ENCODE measurements at regions not wholly inside any gene's neighbourhood (a gene's known extent, or its start where the extent isn't known, plus 50 kb on each side); places are given as distances from the start of the nearest gene placed in this dataset.

DNA sequence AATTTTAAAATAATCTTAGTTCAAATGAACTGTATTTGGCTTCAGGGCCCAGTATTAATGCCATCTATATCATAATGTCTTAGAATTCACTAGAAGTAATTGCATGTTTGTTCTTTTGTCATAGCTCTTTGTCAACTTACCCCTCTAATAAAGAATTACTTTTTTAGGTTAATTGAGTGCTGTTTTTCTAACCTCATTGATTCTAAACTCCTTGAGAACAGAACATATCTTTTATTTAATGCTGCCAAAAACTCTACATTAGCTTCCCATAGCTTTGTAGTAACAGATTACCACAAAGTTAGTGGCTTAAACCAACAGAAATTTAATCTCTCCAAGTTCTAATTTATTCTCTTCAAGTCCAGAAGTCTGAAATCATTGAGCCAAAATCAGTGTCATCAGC is 242.4 kb downstream of the LURAP1L start:
- Mint-ChIP-seq H3K4me1 (no peaks in the 10 kb centered on the region), H3K27ac (no peak overlapping the region), H3K9me3 (peaks cover 0 to 37% (median 8%) of the 10 kb centered on the region in 5 donors), H3K4me3 (no peak overlapping the region), H3K36me3 (no peaks in the 10 kb centered on the region), H3K27me3 (no peaks in the 10 kb centered on the region)
- POLR2A ChIA-PET: no interaction called here
- no peaks in the 10 kb centered on the region for H3K36me3 ChIP-seq (ENCODE audit: insufficient read depth, low read length)
- no peaks in the 10 kb centered on the region for H3K9me3 ChIP-seq (ENCODE audit: low read length)
- H3K27ac ChIP-seq (ENCODE audit: low read depth, low read length): no peak overlapping the region
- CTCF ChIA-PET: no interaction called here
- no peaks in the 10 kb centered on the region for H3K27me3 ChIP-seq (ENCODE audit: insufficient read depth, low read length, poor library complexity, severe bottlenecking)
- no peak for DNase-seq
- no peak overlapping the region for H3K4me3 ChIP-seq (ENCODE audit: low read length)
- no peaks in the 10 kb centered on the region for H3K4me1 ChIP-seq (ENCODE audit: insufficient read depth, low read length)

DNA sequence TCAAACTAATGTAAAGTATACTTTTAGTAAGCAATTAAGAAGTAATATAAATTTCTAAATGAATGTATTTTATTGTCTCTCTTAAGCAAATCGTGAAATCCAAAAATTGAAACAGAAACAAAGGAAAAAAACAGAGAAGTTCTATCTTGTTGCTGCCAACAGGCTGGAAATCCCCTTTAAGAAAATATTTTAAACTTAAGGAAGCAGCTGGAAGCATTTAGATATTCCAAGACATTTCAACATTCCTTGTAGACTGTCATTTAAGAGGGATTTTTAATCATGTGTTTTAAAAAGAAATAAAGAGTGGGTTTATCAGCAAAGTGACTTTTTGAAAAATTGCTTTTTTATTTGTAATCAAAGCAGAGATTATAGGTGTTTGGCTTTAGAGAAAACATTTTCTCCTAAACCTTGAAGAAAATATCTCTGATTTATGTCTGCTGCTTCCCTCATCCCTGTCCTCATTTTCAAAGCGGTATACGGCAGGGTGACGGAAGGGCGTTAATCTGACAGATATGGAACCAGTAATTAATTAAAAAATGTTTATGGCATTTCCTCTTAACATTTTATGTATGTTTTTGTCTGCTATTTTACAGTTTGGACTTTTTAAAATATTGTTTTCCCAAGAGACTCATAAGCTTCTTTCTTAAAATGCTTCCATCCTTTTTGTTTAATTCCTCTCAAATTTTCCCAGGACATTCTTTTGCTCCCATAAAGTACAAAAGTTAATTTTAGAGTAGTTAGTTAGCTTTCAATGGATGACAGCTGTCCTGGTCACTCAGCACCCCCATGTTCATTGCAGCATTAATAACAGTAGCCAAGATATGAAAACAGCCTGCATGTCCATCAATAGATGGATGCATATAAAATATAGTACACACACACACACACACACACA is 245.6 kb downstream of the LURAP1L start:
- Histone ChIP-seq H3K27me3 (ENCODE audit: insufficient read depth, low read length, poor library complexity, severe bottlenecking) (no peaks in the 10 kb centered on the region), H3K4me3 (ENCODE audit: low read length) (no peak overlapping the region), H3K9me3 (ENCODE audit: low read length) (no peaks in the 10 kb centered on the region), H3K27ac (ENCODE audit: low read depth, low read length) (no peak overlapping the region), H3K36me3 (ENCODE audit: insufficient read depth, low read length) (no peaks in the 10 kb centered on the region), H3K4me1 (ENCODE audit: insufficient read depth, low read length) (no peaks in the 10 kb centered on the region)
- CTCF ChIA-PET: interaction anchor here (0.7 kb wide), 1 partner anchor 1463 kb away, joined by 3 read pairs; no protein-coding TSS in a partner anchor
- Mint-ChIP-seq H3K4me3 (no peak overlapping the region), H3K36me3 (no peaks in the 10 kb centered on the region), H3K4me1 (no peaks in the 10 kb centered on the region), H3K27ac (no peak overlapping the region), H3K27me3 (no peaks in the 10 kb centered on the region), H3K9me3 (peaks cover 7 to 28% (median 14%) of the 10 kb centered on the region in 5 donors)
- POLR2A ChIA-PET: no interaction called here
- DNase-seq: no peak

DNA sequence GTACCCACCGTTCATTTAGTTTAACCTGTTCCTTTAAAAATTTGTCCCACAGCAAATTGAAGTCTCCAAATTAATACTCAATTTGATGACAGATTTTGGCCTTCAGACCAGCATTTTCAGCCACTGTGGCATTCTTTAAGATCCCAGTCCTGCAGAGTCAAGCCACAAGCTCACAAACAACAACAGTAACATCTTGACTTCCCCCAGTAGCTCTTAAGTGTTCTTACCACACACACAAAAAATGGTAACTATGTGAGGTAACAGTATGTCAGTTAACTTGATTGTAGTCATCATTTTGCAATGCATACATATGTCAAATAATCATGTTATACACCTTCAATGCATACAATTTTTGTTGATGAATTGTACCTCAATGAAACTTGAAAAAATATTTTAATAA is 247.9 kb downstream of the LURAP1L start:
- Histone ChIP-seq H3K4me3 (ENCODE audit: low read length) (no peak overlapping the region), H3K27me3 (ENCODE audit: insufficient read depth, low read length, poor library complexity, severe bottlenecking) (no peaks in the 10 kb centered on the region), H3K27ac (ENCODE audit: low read depth, low read length) (no peak overlapping the region), H3K9me3 (ENCODE audit: low read length) (no peaks in the 10 kb centered on the region), H3K36me3 (ENCODE audit: insufficient read depth, low read length) (no peaks in the 10 kb centered on the region), H3K4me1 (ENCODE audit: insufficient read depth, low read length) (no peaks in the 10 kb centered on the region)
- H3K4me1 Mint-ChIP-seq: no peaks in the 10 kb centered on the region
- no peak for DNase-seq
- CTCF ChIA-PET: no interaction called here
- H3K4me3 Mint-ChIP-seq: no peak overlapping the region
- H3K36me3 Mint-ChIP-seq: no peaks in the 10 kb centered on the region
- no peaks in the 10 kb centered on the region for H3K27me3 Mint-ChIP-seq
- POLR2A ChIA-PET: no interaction called here
- H3K9me3 Mint-ChIP-seq: peaks cover 9 to 24% (median 18%) of the 10 kb centered on the region in 5 donors
- no peak overlapping the region for H3K27ac Mint-ChIP-seq

DNA sequence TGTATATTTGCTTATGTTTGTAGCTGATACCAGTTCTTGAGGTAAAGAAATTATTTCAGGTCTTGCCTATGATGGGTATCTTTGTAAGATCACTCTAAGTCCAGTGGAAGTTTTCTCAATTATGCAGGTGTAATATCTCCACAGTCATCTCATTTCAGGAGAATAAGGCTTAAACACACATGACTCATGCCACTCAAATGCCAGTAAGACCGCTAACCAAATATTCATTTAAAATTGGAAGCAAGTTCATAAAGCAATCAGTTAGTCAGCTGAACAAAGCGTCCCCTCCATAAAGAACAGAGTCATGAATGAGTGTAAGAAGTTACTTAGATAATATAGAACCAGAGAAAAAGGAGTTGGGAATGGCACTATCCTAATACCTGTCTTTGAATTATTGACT is 248.7 kb downstream of the LURAP1L start:
- no peaks in the 10 kb centered on the region for H3K36me3 Mint-ChIP-seq
- POLR2A ChIA-PET: no interaction called here
- CTCF ChIA-PET: no interaction called here
- Histone ChIP-seq H3K9me3 (ENCODE audit: low read length) (no peaks in the 10 kb centered on the region), H3K36me3 (ENCODE audit: insufficient read depth, low read length) (no peaks in the 10 kb centered on the region), H3K4me3 (ENCODE audit: low read length) (no peak overlapping the region), H3K4me1 (ENCODE audit: insufficient read depth, low read length) (no peaks in the 10 kb centered on the region), H3K27ac (ENCODE audit: low read depth, low read length) (no peak overlapping the region), H3K27me3 (ENCODE audit: insufficient read depth, low read length, poor library complexity, severe bottlenecking) (no peaks in the 10 kb centered on the region)
- H3K4me3 Mint-ChIP-seq: no peak overlapping the region
- H3K9me3 Mint-ChIP-seq: peaks cover 9 to 21% (median 17%) of the 10 kb centered on the region in 5 donors
- H3K27me3 Mint-ChIP-seq: no peaks in the 10 kb centered on the region
- no peaks in the 10 kb centered on the region for H3K4me1 Mint-ChIP-seq
- no peak for DNase-seq
- no peak overlapping the region for H3K27ac Mint-ChIP-seq

DNA sequence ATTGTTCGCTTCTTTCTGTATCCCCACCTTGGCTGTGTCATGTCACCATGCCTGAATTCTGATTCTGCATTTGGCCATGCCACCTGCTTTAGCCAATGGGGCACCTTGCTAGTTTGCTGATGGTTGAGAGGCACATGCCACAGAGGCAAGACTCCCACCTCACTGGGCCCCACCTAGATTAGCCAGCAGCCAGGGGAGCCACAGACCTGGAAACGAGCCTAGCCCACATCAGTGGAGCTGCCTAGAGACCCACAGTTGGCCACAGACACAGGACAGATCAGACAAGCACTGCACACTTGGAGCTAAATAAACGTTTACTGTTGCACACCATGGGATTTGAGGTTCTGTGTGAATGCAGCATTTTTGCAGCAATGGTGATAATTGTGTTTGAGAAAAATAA is 252.1 kb downstream of the LURAP1L start:
- CTCF ChIA-PET: no interaction called here
- H3K27me3 Mint-ChIP-seq: no peaks in the 10 kb centered on the region

DNA sequence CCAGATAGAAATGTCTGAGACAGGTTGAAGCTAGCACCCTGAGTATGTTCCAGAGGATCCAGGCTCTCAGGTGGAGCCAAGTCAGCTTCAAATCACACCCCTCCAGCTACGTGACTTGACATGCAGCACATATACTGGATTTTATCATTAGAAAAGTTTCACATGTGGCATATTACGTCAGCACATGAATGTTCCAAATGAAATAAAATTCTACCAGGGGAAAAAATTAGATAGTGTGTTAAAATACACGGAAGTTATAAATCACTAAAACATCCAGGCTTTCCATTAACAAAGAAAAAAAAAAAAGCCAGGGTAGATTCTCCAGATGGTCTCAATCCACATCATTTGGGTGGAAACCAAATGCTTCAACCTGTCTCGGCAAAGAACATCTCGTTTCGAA is 251.6 kb downstream of the MPDZ start:
- no peak overlapping the region for H3K4me3 Mint-ChIP-seq
- Histone ChIP-seq H3K27me3 (ENCODE audit: insufficient read depth, low read length, poor library complexity, severe bottlenecking) (no peaks in the 10 kb centered on the region), H3K36me3 (ENCODE audit: insufficient read depth, low read length) (no peaks in the 10 kb centered on the region), H3K27ac (ENCODE audit: low read depth, low read length) (no peak overlapping the region), H3K4me1 (ENCODE audit: insufficient read depth, low read length) (no peaks in the 10 kb centered on the region), H3K4me3 (ENCODE audit: low read length) (no peak overlapping the region), H3K9me3 (ENCODE audit: low read length) (no peaks in the 10 kb centered on the region)
- no peak overlapping the region for H3K27ac Mint-ChIP-seq
- ChIA-PET CTCF (no interaction called here), POLR2A (no interaction called here)
- no peak for DNase-seq
- H3K27me3 Mint-ChIP-seq: no peaks in the 10 kb centered on the region
- H3K36me3 Mint-ChIP-seq: no peaks in the 10 kb centered on the region
- no peaks in the 10 kb centered on the region for H3K4me1 Mint-ChIP-seq
- H3K9me3 Mint-ChIP-seq: peaks cover 9 to 29% (median 21%) of the 10 kb centered on the region in 5 donors

More for the DNA sequence above, 252.1 kb downstream of the LURAP1L start:
- Histone ChIP-seq H3K27me3 (ENCODE audit: insufficient read depth, low read length, poor library complexity, severe bottlenecking) (no peaks in the 10 kb centered on the region), H3K36me3 (ENCODE audit: insufficient read depth, low read length) (no peaks in the 10 kb centered on the region), H3K4me1 (ENCODE audit: insufficient read depth, low read length) (no peaks in the 10 kb centered on the region), H3K9me3 (ENCODE audit: low read length) (no peaks in the 10 kb centered on the region), H3K27ac (ENCODE audit: low read depth, low read length) (no peak overlapping the region), H3K4me3 (ENCODE audit: low read length) (no peak overlapping the region)
- peaks cover 17 to 29% (median 22%) of the 10 kb centered on the region in 5 donors for H3K9me3 Mint-ChIP-seq
- H3K4me1 Mint-ChIP-seq: no peaks in the 10 kb centered on the region
- no peak overlapping the region for H3K27ac Mint-ChIP-seq
- POLR2A ChIA-PET: no interaction called here
- H3K4me3 Mint-ChIP-seq: no peak overlapping the region
- H3K36me3 Mint-ChIP-seq: no peaks in the 10 kb centered on the region
- no peak for DNase-seq

DNA sequence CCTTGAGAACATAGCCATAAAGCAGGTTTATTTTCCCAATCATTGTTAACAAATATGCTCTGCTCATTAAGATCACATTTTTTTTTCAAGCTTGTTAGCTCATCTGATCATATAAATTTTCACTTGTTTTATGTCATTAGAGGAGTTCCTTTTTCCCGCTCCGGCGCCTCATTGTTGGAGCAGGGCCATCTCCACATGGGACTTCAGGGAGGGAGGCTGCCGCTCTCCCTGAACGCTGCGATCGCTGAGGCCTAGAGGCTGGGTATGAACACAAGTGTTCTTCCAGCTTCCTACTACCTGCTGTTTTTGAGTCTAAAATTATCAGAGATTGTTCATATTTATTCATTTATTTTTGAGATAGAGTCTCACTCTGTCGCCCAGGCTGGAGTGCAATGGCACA is 246.9 kb downstream of the MPDZ start:
- H3K4me1 ChIP-seq (ENCODE audit: insufficient read depth, low read length): no peaks in the 10 kb centered on the region

DNA sequence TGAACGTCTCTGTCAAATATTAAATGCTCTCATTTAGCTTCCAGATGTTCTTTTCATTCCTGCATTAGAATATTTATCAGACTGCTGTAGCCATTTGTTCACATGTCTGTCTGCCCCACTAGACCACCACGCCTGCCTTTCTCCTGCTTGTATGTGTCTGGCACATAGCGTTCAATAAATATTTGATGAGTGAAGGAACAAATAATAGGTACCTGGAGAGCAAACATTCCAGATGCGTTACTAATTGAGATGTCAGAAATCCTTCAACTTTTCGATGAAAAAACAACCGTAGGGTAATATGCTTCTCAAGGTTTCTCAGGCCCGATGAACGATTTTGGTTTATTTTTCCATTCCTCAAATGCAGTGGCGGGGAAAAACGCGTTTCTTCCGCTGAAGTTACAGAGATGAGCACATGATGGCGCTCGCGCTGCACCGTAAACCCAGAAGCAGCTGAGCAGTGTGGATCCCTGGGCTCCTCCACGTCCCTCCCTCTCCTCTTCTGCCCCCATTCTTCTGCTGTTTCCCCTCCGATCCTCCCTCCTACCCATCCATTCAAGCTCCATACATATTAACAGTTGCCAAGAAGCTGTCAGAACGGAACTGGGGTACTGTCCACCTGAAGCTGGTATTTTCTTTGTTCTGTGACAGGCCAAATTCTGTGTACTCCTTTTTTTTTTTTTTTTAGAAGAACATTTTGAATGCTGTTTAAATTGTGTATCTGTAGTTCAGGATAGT is 245.4 kb downstream of the MPDZ start:
- CTCF ChIA-PET: no interaction called here
- H3K4me3 ChIP-seq (ENCODE audit: low read length): no peak overlapping the region
- POLR2A ChIA-PET: interaction anchor here (0.6 kb wide), 1 partner anchor 1199 kb away, joined by 7 read pairs; no protein-coding TSS in a partner anchor
- Mint-ChIP-seq H3K27ac (peak overlapping the region in 1 of 8 donors; percentile 3), H3K9me3 (peaks cover 2 to 36% (median 15%) of the 10 kb centered on the region in 5 donors), H3K4me1 (no peaks in the 10 kb centered on the region), H3K27me3 (no peaks in the 10 kb centered on the region), H3K4me3 (no peak overlapping the region), H3K36me3 (no peaks in the 10 kb centered on the region)
- no peak overlapping the region for H3K27ac ChIP-seq (ENCODE audit: low read depth, low read length)
- H3K36me3 ChIP-seq (ENCODE audit: insufficient read depth, low read length): no peaks in the 10 kb centered on the region
- no peak for DNase-seq
- no peaks in the 10 kb centered on the region for H3K4me1 ChIP-seq (ENCODE audit: insufficient read depth, low read length)
- H3K9me3 ChIP-seq (ENCODE audit: low read length): no peaks in the 10 kb centered on the region
- no peaks in the 10 kb centered on the region for H3K27me3 ChIP-seq (ENCODE audit: insufficient read depth, low read length, poor library complexity, severe bottlenecking)

More for the DNA sequence above, 246.9 kb downstream of the MPDZ start:
- Mint-ChIP-seq H3K4me3 (no peak overlapping the region), H3K9me3 (peaks cover 2 to 34% (median 24%) of the 10 kb centered on the region in 5 donors), H3K27me3 (no peaks in the 10 kb centered on the region), H3K36me3 (no peaks in the 10 kb centered on the region), H3K4me1 (no peaks in the 10 kb centered on the region), H3K27ac (no peak overlapping the region)
- no peak overlapping the region for H3K4me3 ChIP-seq (ENCODE audit: low read length)
- no peak overlapping the region for H3K27ac ChIP-seq (ENCODE audit: low read depth, low read length)
- H3K27me3 ChIP-seq (ENCODE audit: insufficient read depth, low read length, poor library complexity, severe bottlenecking): no peaks in the 10 kb centered on the region
- ChIA-PET CTCF (no interaction called here), POLR2A (no interaction called here)
- no peaks in the 10 kb centered on the region for H3K9me3 ChIP-seq (ENCODE audit: low read length)
- DNase-seq: no peak
- H3K36me3 ChIP-seq (ENCODE audit: insufficient read depth, low read length): no peaks in the 10 kb centered on the region
